ENCODE measurements at regions not wholly inside any gene's neighbourhood (a gene's known extent, or its start where the extent isn't known, plus 50 kb on each side); places are given as distances from the start of the nearest gene placed in this dataset.
"Not testable (repeated sequence)": the region's sequence is repeated elsewhere in the genome, so short reads cannot be mapped to it uniquely, and the experiment has no call there.

DNA sequence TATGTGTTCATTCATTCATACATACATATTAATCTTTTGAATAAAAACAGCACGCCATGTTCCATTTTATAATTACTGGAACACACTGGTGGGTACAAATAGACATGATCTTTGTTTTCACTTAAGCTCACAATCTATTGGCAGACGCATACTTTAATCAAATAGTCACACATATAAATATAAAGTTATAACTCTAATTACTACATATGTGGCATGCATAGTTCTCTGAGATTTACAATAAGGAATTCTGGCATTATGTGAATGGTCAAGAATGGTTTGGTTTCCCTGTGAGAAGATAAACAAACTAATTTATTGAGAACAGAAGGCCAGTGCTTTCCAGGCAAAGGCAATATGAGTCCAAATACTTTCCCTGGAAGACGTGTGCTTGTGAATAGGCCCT, 576.2 kb downstream of the CDH8 start:
- no peaks in the 10 kb centered on the region for H3K9me3 ChIP-seq
- no peaks in the 10 kb centered on the region for H3K4me1 ChIP-seq
- H3K36me3 ChIP-seq: no peaks in the 10 kb centered on the region
- H3K27me3 ChIP-seq: no peaks in the 10 kb centered on the region
- no peak overlapping the region for H3K4me3 ChIP-seq
- H3K9ac ChIP-seq: no peak overlapping the region
- no peak overlapping the region for H3K27ac ChIP-seq
- no peak overlapping the region for H3K4me2 ChIP-seq
- no peak for TF ChIP-seq Cebpa-rat (IDR thresholded peaks at IDR 0.05)
- H4K20me1 ChIP-seq: no peaks in the 10 kb centered on the region

DNA sequence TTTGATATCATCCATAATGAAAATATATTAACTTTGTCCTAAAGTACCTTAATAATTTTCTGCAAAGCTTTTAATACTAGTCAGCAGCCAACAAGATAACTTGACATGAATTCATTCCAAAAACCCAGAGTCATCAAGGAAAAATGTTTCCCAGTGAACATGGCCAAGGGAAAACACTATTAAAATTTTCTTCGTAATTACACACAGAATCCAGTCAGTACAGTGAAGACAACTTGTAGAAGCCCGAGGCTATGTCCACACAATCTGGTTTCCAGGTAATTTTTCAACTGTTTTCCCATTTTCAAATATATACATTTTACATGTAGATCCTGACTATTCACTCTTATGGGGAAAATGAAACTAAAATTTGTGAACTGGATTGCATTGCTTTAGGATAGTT, 600.9 kb downstream of the CDH8 start:
- TF ChIP-seq Cebpa-rat (IDR thresholded peaks at IDR 0.05): no peak
- no peaks in the 10 kb centered on the region for H3K9me3 ChIP-seq
- no peak overlapping the region for H3K4me2 ChIP-seq
- no peaks in the 10 kb centered on the region for H4K20me1 ChIP-seq
- H3K36me3 ChIP-seq: no peaks in the 10 kb centered on the region
- no peak overlapping the region for H3K9ac ChIP-seq
- no peaks in the 10 kb centered on the region for H3K4me1 ChIP-seq
- no peak overlapping the region for H3K27ac ChIP-seq
- H3K4me3 ChIP-seq: no peak overlapping the region
- H3K27me3 ChIP-seq: no peaks in the 10 kb centered on the region

DNA sequence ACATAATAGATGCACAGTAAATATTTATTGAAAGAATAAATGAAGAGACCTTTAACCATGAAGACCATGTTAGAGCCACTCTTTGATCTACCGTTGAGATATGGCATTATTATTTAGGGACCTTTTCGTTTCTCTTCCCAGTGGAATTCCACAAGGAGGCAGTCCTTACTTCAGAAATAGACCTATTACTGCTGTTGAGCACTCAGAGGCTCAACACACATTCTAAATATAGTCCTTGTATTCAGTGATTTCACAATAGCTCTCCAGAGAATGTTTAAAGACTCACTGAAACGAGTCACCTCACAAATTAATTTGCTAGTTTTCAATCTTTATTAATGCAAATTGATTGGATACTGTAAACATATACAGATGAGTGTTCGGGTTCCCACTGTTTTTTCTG, 603.8 kb downstream of the CDH8 start:
- Histone ChIP-seq H3K4me2 (no peak overlapping the region), H3K27me3 (no peaks in the 10 kb centered on the region), H3K4me1 (no peaks in the 10 kb centered on the region), H3K9ac (no peak overlapping the region), H3K27ac (no peak overlapping the region), H3K9me3 (no peaks in the 10 kb centered on the region), H3K4me3 (no peak overlapping the region), H4K20me1 (no peaks in the 10 kb centered on the region), H3K36me3 (no peaks in the 10 kb centered on the region)
- TF ChIP-seq Cebpa-rat (IDR thresholded peaks at IDR 0.05): no peak

GRCh38 chr16:61421111-61421510, 615.1 kb downstream of the CDH8 start:
- TF ChIP-seq Cebpa-rat (IDR thresholded peaks at IDR 0.05): no peak
- Histone ChIP-seq H3K4me1 (no peaks in the 10 kb centered on the region), H3K4me2 (no peak overlapping the region), H3K27ac (no peak overlapping the region), H3K4me3 (no peak overlapping the region), H3K36me3 (no peaks in the 10 kb centered on the region), H3K9me3 (no peaks in the 10 kb centered on the region), H3K9ac (no peak overlapping the region), H3K27me3 (no peaks in the 10 kb centered on the region), H4K20me1 (no peaks in the 10 kb centered on the region)

DNA sequence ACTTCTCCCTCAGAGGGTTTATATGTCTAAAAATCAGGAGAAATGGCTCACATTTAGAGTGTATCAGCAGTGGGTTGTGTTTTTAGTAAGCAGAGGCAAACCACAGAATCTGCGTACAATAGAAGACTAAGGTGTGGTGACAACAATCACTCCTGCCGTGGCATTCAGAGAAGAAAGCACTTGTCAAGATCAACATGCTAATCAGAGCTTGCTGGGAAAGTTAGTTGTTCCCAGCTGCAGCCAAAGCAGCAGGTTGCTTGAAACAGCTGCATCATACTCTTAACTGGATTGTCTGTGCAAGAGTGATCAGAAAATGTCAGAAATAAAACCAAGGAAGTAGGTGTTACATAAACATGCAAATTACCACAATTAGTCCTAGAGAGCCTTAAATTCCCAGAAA, 616.4 kb downstream of the CDH8 start:
- Histone ChIP-seq H3K4me3 (no peak overlapping the region), H3K36me3 (no peaks in the 10 kb centered on the region), H3K9ac (no peak overlapping the region), H3K4me1 (no peaks in the 10 kb centered on the region), H4K20me1 (no peaks in the 10 kb centered on the region), H3K9me3 (no peaks in the 10 kb centered on the region), H3K27ac (no peak overlapping the region), H3K4me2 (no peak overlapping the region), H3K27me3 (no peaks in the 10 kb centered on the region)
- TF ChIP-seq Cebpa-rat (IDR thresholded peaks at IDR 0.05): no peak

DNA sequence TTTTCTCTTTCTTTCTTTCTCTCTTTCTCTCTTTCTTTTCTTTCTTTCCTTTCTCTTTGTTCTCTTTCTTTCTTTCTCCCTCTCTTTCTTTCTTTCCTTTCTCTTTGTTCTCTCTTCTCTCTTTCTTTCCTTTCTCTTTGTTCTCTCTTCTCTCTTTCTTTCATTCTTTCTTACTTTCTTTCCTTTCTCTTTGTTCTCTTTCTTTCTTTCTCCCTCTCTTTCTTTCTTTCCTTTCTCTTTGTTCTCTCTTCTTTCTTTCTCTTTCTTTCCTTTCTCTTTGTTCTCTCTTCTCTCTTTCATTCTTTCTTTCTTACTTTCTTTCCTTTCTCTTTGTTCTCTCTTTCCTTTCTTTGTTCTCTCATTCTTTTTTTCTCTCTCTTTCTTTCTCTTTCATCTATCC, 617.4 kb downstream of the CDH8 start:
- not testable (repeated sequence) for H3K4me3 ChIP-seq, H3K9me3 ChIP-seq, H3K4me1 ChIP-seq, H4K20me1 ChIP-seq, H3K9ac ChIP-seq, H3K27ac ChIP-seq, H3K27me3 ChIP-seq, H3K4me2 ChIP-seq, H3K36me3 ChIP-seq

GRCh38 chr16:61415126-61415525, 621.1 kb downstream of the CDH8 start:
- TF ChIP-seq Cebpa-rat (IDR thresholded peaks at IDR 0.05): no peak
- Histone ChIP-seq H3K4me2 (no peak overlapping the region), H3K9me3 (no peaks in the 10 kb centered on the region), H3K36me3 (no peaks in the 10 kb centered on the region), H3K9ac (no peak overlapping the region), H4K20me1 (no peaks in the 10 kb centered on the region), H3K27me3 (no peaks in the 10 kb centered on the region), H3K27ac (no peak overlapping the region), H3K4me3 (no peak overlapping the region), H3K4me1 (no peaks in the 10 kb centered on the region)

- no peak overlapping the region for H3K4me3 ChIP-seq
- no peak overlapping the region for H3K27ac ChIP-seq
- no peaks in the 10 kb centered on the region for H3K36me3 ChIP-seq
- no peaks in the 10 kb centered on the region for H3K4me1 ChIP-seq
- no peaks in the 10 kb centered on the region for H3K27me3 ChIP-seq
- no peak overlapping the region for H3K9ac ChIP-seq
- no peaks in the 10 kb centered on the region for H3K9me3 ChIP-seq
- no peak overlapping the region for H3K4me2 ChIP-seq
- no peak for TF ChIP-seq Cebpa-rat (IDR thresholded peaks at IDR 0.05)
- H4K20me1 ChIP-seq: no peaks in the 10 kb centered on the region
Observed at GRCh38 chr16:61413021-61413420, 623.2 kb downstream of the CDH8 start.

- H4K20me1 ChIP-seq: no peaks in the 10 kb centered on the region
- H3K36me3 ChIP-seq: no peaks in the 10 kb centered on the region
- no peaks in the 10 kb centered on the region for H3K9me3 ChIP-seq
- H3K9ac ChIP-seq: no peak overlapping the region
- H3K27me3 ChIP-seq: no peaks in the 10 kb centered on the region
- TF ChIP-seq Cebpa-rat (IDR thresholded peaks at IDR 0.05): no peak
- no peaks in the 10 kb centered on the region for H3K4me1 ChIP-seq
- no peak overlapping the region for H3K4me3 ChIP-seq
- H3K4me2 ChIP-seq: no peak overlapping the region
- H3K27ac ChIP-seq: no peak overlapping the region
Observed at GRCh38 chr16:61412562-61412961, 623.7 kb downstream of the CDH8 start.

DNA sequence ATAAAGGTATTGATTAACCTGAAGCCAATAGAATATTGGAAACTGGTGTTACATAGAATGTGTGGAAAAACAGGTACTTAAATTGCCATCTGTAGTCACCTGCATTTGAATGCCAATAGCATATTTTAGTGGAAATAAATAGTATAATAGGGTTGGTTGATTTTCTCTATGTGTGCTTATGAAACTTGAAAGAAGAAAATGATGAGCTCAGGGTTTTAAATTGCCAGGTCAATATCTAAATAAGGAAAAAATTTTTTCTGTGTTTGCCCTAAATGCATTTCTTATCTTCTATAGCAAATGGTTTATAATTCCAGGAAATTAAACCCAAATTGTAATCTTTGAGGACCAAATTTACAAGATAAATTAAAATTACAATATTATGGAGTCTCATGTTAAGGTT, 626.6 kb downstream of the CDH8 start:
- Histone ChIP-seq H3K4me3 (no peak overlapping the region), H3K27me3 (no peaks in the 10 kb centered on the region), H3K4me2 (no peak overlapping the region), H3K36me3 (no peaks in the 10 kb centered on the region), H3K27ac (no peak overlapping the region), H4K20me1 (no peaks in the 10 kb centered on the region), H3K9me3 (no peaks in the 10 kb centered on the region), H3K9ac (no peak overlapping the region), H3K4me1 (no peaks in the 10 kb centered on the region)
- TF ChIP-seq Cebpa-rat (IDR thresholded peaks at IDR 0.05): no peak

DNA sequence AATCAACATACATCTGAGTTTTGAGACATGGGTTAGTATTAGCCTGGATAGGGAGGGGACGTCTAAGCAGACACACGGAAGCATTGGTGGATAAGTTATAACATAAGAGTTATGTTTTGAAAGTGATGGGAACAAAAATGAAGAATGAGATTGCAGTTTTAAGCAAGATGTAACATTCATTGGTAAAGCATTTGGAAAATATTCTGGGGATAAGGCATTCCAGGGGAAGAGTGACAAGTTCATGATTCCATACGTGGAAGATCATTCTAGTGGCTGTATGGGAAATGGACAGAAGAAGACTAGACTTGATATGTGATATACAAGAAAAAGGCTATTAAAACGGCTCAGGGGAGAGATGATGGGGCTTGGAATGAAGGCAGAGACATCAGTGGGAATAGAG, 632.9 kb downstream of the CDH8 start:
- no peaks in the 10 kb centered on the region for H3K36me3 ChIP-seq
- no peaks in the 10 kb centered on the region for H3K9me3 ChIP-seq
- H3K4me3 ChIP-seq: no peak overlapping the region
- no peaks in the 10 kb centered on the region for H3K27me3 ChIP-seq
- no peaks in the 10 kb centered on the region for H4K20me1 ChIP-seq
- H3K4me2 ChIP-seq: no peak overlapping the region
- no peak overlapping the region for H3K9ac ChIP-seq
- no peak overlapping the region for H3K27ac ChIP-seq
- H3K4me1 ChIP-seq: no peaks in the 10 kb centered on the region
- no peak for TF ChIP-seq Cebpa-rat (IDR thresholded peaks at IDR 0.05)
